ENCODE measurements at regions not wholly inside any gene's neighbourhood (a gene's known extent, or its start where the extent isn't known, plus 50 kb on each side); places are given as distances from the start of the nearest gene placed in this dataset.
A peak's percentile ranks its signal among the peaks of the same experiment; 100 is the strongest.

DNA sequence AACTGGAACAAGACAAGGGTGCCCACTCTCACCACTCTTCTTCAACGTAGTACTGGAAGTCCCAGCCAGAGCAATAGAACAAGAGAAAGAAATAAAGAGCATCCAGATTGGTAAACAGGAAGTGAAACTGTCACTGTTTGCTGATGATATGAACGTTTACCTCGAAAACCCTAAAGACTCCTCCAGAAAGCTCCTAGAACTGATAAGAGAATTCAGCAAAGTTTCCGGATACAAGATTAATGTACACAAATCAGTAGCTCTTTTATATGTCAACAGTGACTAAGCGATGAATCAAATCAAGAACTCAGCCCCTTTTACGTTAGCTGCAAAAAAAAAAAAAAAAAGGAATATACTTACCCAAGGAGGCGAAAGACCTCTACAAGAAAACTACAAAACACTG is 306.6 kb downstream of the PLK2 start:
- Histone ChIP-seq H3K36me3 (ENCODE audit: control insufficient read depth, insufficient read depth, low read length) (no peaks in the 10 kb centered on the region), H3K27me3 (ENCODE audit: control insufficient read depth, insufficient read depth, low read length) (peaks cover 1% of the 10 kb centered on the region), H3K4me3 (ENCODE audit: low read depth, low read length) (no peak overlapping the region)
- no peak for FAIRE-seq
- peak; percentile 81 for DNase-seq (ENCODE audit: low read depth)
- no peak for TF ChIP-seq CTCF (IDR thresholded peaks at IDR 0.05; ENCODE audit: insufficient read depth, low read length, severe bottlenecking)

DNA sequence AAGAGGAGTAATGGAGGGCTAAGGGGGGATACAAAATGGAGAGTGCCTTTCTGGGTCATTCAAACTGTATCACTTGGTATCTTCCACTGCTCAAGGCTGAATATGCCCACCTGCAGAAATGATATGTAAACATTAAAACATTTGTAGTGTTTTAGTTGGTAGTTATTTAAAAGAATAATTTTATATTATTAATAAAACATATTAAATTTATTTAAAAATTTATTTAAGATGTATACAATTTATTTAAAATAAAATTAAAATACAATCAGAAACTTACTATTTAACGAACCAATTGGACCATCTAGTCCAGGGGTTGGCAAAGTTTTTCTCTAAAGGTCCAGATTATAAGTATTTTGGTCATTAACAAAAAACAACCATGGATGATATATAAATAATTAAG is 308.5 kb downstream of the PLK2 start:
- Histone ChIP-seq H3K4me3 (ENCODE audit: low read depth, low read length) (no peak overlapping the region), H3K27me3 (ENCODE audit: control insufficient read depth, insufficient read depth, low read length) (peaks cover 1% of the 10 kb centered on the region), H3K36me3 (ENCODE audit: control insufficient read depth, insufficient read depth, low read length) (no peaks in the 10 kb centered on the region)
- TF ChIP-seq CTCF (IDR thresholded peaks at IDR 0.05; ENCODE audit: insufficient read depth, low read length, severe bottlenecking): no peak
- FAIRE-seq: no peak
- DNase-seq (ENCODE audit: low read depth): no peak

- FAIRE-seq (no peak), DNase-seq (ENCODE audit: low read depth) (no peak)
- Histone ChIP-seq H3K4me3 (ENCODE audit: low read depth, low read length) (no peak overlapping the region), H3K27me3 (ENCODE audit: control insufficient read depth, insufficient read depth, low read length) (no peaks in the 10 kb centered on the region), H3K36me3 (ENCODE audit: control insufficient read depth, insufficient read depth, low read length) (no peaks in the 10 kb centered on the region)
- TF ChIP-seq CTCF (IDR thresholded peaks at IDR 0.05; ENCODE audit: insufficient read depth, low read length, severe bottlenecking): no peak
These were observed 309.0 kb downstream of the PLK2 start for GRCh38 chr5:58150926-58151325.

DNA sequence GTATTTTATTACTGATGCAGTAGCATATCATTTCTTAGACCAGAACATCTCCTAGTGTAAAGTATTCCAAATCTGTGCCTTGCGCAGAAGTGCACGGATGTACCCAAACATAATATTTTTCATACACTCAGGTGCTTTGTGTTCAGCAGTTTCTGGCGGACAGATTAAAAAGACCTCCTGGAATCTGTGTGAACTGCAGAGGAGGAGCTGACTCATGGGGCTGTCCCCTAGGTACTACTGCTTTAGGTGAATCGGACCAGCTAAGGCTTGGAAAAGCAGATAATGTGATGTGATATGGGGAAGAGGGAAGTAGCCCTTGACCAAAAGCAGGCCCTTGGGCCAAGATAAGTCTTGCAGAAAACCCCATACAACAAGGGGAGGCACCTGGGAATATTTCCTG is 310.1 kb downstream of the PLK2 start:
- TF ChIP-seq CTCF (IDR thresholded peaks at IDR 0.05; ENCODE audit: insufficient read depth, low read length, severe bottlenecking): no peak
- H3K27me3 ChIP-seq (ENCODE audit: control insufficient read depth, insufficient read depth, low read length): no peaks in the 10 kb centered on the region
- DNase-seq (ENCODE audit: low read depth): peak; percentile 60
- no peak overlapping the region for H3K4me3 ChIP-seq (ENCODE audit: low read depth, low read length)
- FAIRE-seq: no peak
- H3K36me3 ChIP-seq (ENCODE audit: control insufficient read depth, insufficient read depth, low read length): no peaks in the 10 kb centered on the region

GRCh38 chr5:58149345-58149744 is 310.5 kb downstream of the PLK2 start:
- no peaks in the 10 kb centered on the region for H3K36me3 ChIP-seq (ENCODE audit: control insufficient read depth, insufficient read depth, low read length)
- FAIRE-seq (no peak), DNase-seq (ENCODE audit: low read depth) (peak; percentile 16)
- no peak for TF ChIP-seq CTCF (IDR thresholded peaks at IDR 0.05; ENCODE audit: insufficient read depth, low read length, severe bottlenecking)
- H3K27me3 ChIP-seq (ENCODE audit: control insufficient read depth, insufficient read depth, low read length): no peaks in the 10 kb centered on the region
- no peak overlapping the region for H3K4me3 ChIP-seq (ENCODE audit: low read depth, low read length)

GRCh38 chr5:58148254-58148775 is 311.6 kb downstream of the PLK2 start:
- Histone ChIP-seq H3K27me3 (ENCODE audit: control insufficient read depth, insufficient read depth, low read length) (no peaks in the 10 kb centered on the region), H3K4me3 (ENCODE audit: low read depth, low read length) (no peak overlapping the region), H3K36me3 (ENCODE audit: control insufficient read depth, insufficient read depth, low read length) (no peaks in the 10 kb centered on the region)
- DNase-seq (ENCODE audit: low read depth) (no peak), FAIRE-seq (no peak)
- no peak for TF ChIP-seq CTCF (IDR thresholded peaks at IDR 0.05; ENCODE audit: insufficient read depth, low read length, severe bottlenecking)
